ENCODE measurements at regions not wholly inside any gene's neighbourhood (a gene's known extent, or its start where the extent isn't known, plus 50 kb on each side); places are given as distances from the start of the nearest gene placed in this dataset.

DNA sequence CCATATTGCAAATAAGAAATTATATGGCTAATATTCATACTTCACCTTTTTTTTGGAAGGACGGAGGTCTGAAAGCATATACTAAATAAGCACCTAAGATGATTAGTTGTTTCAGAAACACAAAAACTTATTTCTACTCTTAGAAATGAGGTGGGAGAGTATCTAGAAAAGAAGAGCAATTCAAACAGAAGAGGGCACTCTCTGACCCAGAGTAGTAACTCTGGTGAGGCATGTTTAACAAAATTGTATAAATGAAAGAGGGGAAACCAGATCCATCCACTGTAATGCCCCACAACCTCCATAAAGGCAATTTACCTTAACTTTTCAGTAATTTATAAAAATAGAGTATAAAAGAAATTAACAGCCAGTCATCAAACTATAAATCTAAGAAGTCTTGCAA lies 669.6 kb upstream of the VRK2 start:
- no CpG with 5 or more reads among the region's 1 CpG for WGBS (ENCODE audit: insufficient coverage)
- no peak overlapping the region for H3K27ac ChIP-seq (ENCODE audit: low read length)
- H3K4me1 ChIP-seq (ENCODE audit: control insufficient read depth, insufficient read depth, low read length) = no peaks in the 10 kb centered on the region
- peak; percentile 5 for DNase-seq
- H3K27me3 ChIP-seq (ENCODE audit: control insufficient read depth, insufficient read depth, low read length) = no peaks in the 10 kb centered on the region
- no peak overlapping the region for H3K4me3 ChIP-seq (ENCODE audit: low read length)
- H3K36me3 ChIP-seq (ENCODE audit: control insufficient read depth, insufficient read depth, low read length) = no peaks in the 10 kb centered on the region
- no peaks in the 10 kb centered on the region for H3K9me3 ChIP-seq (replicated peaks; ENCODE audit: control insufficient read depth, low read depth, low read length)

DNA sequence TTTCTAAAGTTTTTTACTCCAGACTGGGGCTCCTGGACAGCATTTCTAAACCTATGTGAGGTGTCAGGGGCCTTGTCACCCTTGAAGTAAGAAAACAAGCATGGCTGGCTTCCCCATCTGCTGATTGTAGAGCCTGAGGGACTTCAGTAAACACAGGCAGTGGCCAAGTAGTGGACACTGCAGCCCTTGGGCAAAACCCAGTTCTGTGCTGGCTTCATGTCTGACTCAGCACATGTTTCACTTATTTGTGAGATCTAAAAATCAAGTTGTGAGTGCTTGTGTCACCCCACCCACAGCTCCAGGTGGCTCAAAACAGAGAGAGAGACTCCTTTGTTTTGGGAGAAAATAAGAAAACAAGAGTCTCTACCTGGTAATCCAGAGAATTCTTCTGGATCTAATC lies 660.3 kb upstream of the VRK2 start:
- no peaks in the 10 kb centered on the region for H3K36me3 ChIP-seq (ENCODE audit: control insufficient read depth, insufficient read depth, low read length)
- no peak overlapping the region for H3K27ac ChIP-seq (ENCODE audit: low read length)
- DNase-seq = no peak
- H3K4me3 ChIP-seq (ENCODE audit: low read length) = no peak overlapping the region
- H3K27me3 ChIP-seq (ENCODE audit: control insufficient read depth, insufficient read depth, low read length) = no peaks in the 10 kb centered on the region
- H3K9me3 ChIP-seq (replicated peaks; ENCODE audit: control insufficient read depth, low read depth, low read length) = peaks cover 6% of the 10 kb centered on the region
- H3K4me1 ChIP-seq (ENCODE audit: control insufficient read depth, insufficient read depth, low read length) = no peaks in the 10 kb centered on the region

DNA sequence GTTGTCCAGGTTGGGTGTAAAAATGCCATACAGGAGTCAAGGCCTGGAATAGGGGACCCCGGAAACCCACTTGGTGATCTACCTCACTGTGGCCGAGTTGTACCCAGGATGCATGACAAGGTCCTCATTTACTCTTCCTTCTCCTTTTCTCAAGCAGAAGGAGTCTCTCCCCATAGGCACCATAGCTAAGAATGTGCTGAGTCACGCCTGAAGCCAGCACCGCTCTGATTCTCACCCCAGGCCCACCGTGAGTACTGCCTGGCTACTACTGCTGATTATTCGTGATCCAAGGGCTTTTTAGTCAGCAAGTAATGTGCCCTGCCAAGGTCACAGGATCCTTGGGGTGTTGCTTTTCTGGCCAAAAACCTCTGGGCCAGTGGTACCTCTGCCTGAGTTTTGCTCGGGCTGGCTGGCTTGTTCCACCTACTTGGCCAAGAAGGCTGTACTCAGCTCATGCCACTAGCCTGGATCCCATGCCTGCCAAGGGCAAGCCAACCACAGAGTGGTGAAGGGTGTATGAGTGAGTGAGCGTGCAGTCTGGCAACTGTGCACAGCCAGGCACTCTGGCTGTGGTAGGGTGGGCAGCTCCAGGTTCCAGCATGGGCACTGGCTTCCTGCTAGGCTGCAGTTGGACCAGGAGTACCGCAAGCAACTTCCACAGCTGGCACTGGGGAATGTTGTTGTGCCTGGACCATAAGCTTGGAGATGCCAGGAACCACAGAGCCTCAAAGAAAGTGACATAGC lies 650.1 kb upstream of the VRK2 start:
- no peak for DNase-seq
- Histone ChIP-seq H3K4me1 (ENCODE audit: control insufficient read depth, insufficient read depth, low read length) (no peaks in the 10 kb centered on the region), H3K36me3 (ENCODE audit: control insufficient read depth, insufficient read depth, low read length) (no peaks in the 10 kb centered on the region), H3K27me3 (ENCODE audit: control insufficient read depth, insufficient read depth, low read length) (no peaks in the 10 kb centered on the region), H3K9me3 (replicated peaks; ENCODE audit: control insufficient read depth, low read depth, low read length) (no peaks in the 10 kb centered on the region), H3K27ac (ENCODE audit: low read length) (no peak overlapping the region), H3K4me3 (ENCODE audit: low read length) (no peak overlapping the region)
- WGBS (ENCODE audit: insufficient coverage) = 76% methylated on average over 8 of the region's 9 CpGs

DNA sequence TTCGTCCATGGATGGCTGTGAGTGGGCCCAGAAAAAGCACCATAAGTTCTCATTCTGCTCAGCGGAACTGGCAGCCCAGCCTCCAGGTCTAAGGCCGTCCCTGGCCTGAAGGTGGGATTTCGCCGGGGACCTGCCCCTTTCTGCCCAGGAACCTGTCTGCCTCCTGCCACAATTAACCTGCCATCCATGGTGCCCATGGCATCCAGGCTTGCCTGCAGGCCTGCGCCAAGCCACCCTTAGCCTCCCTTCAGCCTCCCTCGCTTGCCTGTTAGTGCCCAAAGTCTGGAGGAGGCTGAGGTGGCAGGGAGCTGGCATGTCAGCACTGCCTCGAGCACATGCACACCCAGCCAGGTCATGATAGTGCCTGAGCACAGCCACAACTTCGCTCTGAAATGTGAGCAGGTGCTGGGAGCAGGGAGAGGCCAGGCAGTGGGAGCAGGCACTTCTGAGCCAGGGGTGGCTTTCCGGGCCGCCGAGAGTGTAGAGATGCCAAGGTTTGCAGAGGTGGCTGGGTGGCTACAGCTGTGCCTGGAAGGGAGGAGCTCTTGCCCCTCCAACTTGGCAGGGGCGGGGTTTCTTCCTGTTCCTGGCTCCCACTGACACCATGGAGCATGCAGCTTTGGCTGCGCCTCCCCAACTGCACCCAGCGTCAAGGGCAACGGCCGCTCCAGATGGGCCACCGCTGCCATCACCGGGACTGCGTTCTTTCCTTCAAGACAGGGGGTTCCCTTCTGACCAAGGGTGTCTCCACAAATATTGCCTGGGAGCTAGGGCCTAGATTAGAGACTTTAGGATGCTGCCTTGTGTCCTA lies 648.9 kb upstream of the VRK2 start:
- Histone ChIP-seq H3K36me3 (ENCODE audit: control insufficient read depth, insufficient read depth, low read length) (no peaks in the 10 kb centered on the region), H3K27ac (ENCODE audit: low read length) (no peak overlapping the region), H3K27me3 (ENCODE audit: control insufficient read depth, insufficient read depth, low read length) (no peaks in the 10 kb centered on the region), H3K4me3 (ENCODE audit: low read length) (no peak overlapping the region), H3K4me1 (ENCODE audit: control insufficient read depth, insufficient read depth, low read length) (no peaks in the 10 kb centered on the region), H3K9me3 (replicated peaks; ENCODE audit: control insufficient read depth, low read depth, low read length) (no peaks in the 10 kb centered on the region)
- DNase-seq = no peak
- 85% methylated on average over 18 of the region's 20 CpGs for WGBS (ENCODE audit: insufficient coverage)

DNA sequence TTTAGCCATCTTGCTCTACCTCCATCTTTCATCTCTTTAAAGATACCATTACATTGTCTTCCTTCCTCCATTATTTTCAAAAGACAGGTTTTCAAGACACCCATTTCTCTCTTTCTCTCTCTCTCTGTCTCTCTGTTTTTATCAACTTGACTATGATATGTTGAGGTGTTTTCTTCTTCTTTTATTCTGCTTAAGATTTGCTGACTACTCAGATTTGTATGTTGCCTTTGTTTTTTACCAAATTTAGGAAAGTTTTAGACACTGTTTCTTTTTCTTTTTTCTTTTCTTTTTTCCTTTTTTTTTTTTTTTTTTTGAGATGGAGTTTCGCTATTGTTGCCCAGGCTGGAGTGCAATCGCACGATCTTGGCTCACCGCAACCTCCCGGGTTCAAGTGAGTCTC lies 647.5 kb upstream of the VRK2 start:
- WGBS (ENCODE audit: insufficient coverage) = 80% methylated on average over 2 of the region's 5 CpGs
- DNase-seq = no peak

DNA sequence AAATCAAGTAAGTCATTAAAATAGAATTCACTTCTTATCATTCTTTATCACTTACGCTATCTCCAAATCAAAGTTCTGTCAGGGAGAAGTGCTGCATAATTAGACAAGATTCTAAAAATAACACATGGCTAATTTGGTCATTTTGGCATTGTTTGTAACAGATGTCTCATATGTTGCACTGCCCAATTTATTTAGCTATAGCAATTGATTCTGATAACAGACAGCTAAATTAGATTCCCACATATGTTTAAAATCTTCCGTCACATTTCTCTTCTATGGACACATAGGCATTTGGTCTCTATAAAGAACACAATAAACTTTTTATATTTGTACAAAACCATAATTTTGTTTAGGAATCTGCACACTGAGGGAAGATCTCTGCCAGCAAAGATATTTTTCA lies 644.5 kb upstream of the VRK2 start:
- Histone ChIP-seq H3K4me3 (ENCODE audit: low read length) (no peak overlapping the region), H3K4me1 (ENCODE audit: control insufficient read depth, insufficient read depth, low read length) (no peaks in the 10 kb centered on the region), H3K27me3 (ENCODE audit: control insufficient read depth, insufficient read depth, low read length) (no peaks in the 10 kb centered on the region), H3K36me3 (ENCODE audit: control insufficient read depth, insufficient read depth, low read length) (no peaks in the 10 kb centered on the region), H3K9me3 (replicated peaks; ENCODE audit: control insufficient read depth, low read depth, low read length) (no peaks in the 10 kb centered on the region), H3K27ac (ENCODE audit: low read length) (no peak overlapping the region)
- DNase-seq = no peak
- no CpG with 5 or more reads among the region's 2 CpGs for WGBS (ENCODE audit: insufficient coverage)

More for the DNA sequence above, 647.5 kb upstream of the VRK2 start:
- H3K27ac ChIP-seq (ENCODE audit: low read length) = no peak overlapping the region
- H3K27me3 ChIP-seq (ENCODE audit: control insufficient read depth, insufficient read depth, low read length) = no peaks in the 10 kb centered on the region
- H3K4me3 ChIP-seq (ENCODE audit: low read length) = no peak overlapping the region
- H3K9me3 ChIP-seq (replicated peaks; ENCODE audit: control insufficient read depth, low read depth, low read length) = no peaks in the 10 kb centered on the region
- no peaks in the 10 kb centered on the region for H3K36me3 ChIP-seq (ENCODE audit: control insufficient read depth, insufficient read depth, low read length)
- H3K4me1 ChIP-seq (ENCODE audit: control insufficient read depth, insufficient read depth, low read length) = no peaks in the 10 kb centered on the region

DNA sequence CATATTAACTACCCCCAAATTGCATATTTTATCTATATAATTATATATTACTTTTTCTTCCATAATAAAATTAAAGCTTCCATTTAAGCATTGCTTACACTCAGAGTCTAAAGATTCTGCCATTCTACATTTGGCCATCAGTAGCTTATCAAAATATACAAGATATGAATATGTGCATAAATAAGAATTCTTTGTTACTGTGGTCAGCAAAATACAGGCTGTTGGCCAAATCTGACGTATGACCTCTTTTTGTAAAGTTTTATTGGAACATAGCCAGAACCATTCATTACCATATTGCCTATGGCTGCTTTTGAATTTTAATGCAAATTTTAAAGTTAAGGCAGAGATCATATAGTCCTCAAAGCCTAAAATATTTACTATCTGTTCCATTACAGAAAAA lies 643.9 kb upstream of the VRK2 start:
- H3K4me3 ChIP-seq (ENCODE audit: low read length) = no peak overlapping the region
- no peak for DNase-seq
- H3K9me3 ChIP-seq (replicated peaks; ENCODE audit: control insufficient read depth, low read depth, low read length) = no peaks in the 10 kb centered on the region
- no peaks in the 10 kb centered on the region for H3K27me3 ChIP-seq (ENCODE audit: control insufficient read depth, insufficient read depth, low read length)
- no peaks in the 10 kb centered on the region for H3K36me3 ChIP-seq (ENCODE audit: control insufficient read depth, insufficient read depth, low read length)
- H3K27ac ChIP-seq (ENCODE audit: low read length) = no peak overlapping the region
- no CpG with 5 or more reads among the region's 1 CpG for WGBS (ENCODE audit: insufficient coverage)
- H3K4me1 ChIP-seq (ENCODE audit: control insufficient read depth, insufficient read depth, low read length) = no peaks in the 10 kb centered on the region

DNA sequence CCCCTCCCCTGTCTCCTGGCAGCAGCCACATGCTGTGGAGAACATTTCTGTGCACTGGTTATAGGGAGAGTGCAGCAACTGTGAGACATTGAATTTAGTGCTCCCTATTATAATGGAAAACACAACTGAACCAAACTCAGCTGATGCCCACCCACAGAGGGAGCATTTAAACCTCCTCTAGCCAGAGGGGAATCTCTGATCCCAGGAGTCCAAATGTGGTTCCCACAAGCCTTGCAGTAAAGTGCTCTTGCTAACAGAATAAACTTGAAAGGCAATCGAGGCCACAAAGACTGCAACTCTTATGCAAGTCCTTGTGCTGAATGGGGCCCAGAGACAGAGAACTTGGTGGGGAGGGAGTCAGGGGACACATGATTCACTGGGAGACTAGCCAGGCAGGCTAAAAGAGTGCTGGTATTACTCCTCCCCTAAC lies 638.8 kb upstream of the VRK2 start:
- H3K27me3 ChIP-seq (ENCODE audit: control insufficient read depth, insufficient read depth, low read length) = no peaks in the 10 kb centered on the region
- H3K27ac ChIP-seq (ENCODE audit: low read length) = no peak overlapping the region
- WGBS (ENCODE audit: insufficient coverage) = 38% methylated on average over 1 of the region's 1 CpG
- H3K4me3 ChIP-seq (ENCODE audit: low read length) = no peak overlapping the region
- no peaks in the 10 kb centered on the region for H3K9me3 ChIP-seq (replicated peaks; ENCODE audit: control insufficient read depth, low read depth, low read length)
- no peaks in the 10 kb centered on the region for H3K4me1 ChIP-seq (ENCODE audit: control insufficient read depth, insufficient read depth, low read length)
- H3K36me3 ChIP-seq (ENCODE audit: control insufficient read depth, insufficient read depth, low read length) = no peaks in the 10 kb centered on the region
- no peak for DNase-seq

DNA sequence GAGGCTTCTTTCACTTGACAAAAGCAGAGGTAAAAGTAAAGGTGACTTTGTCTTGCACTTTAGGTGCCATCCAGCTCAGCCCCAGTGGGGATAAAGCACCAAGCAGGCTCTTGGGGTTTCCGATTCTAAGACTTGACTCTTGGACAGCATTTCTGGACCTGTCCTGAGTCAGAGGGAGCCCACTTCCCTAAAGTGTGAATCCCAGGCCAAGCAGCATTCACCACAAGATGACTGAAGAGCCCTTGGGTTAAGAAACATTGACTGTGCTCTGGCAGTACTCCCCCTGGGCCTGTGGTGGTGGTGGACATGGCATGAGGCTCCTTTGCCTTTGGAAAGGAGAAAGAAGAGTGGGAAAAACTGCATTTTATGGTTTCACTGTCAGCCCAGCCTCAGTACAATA lies 638.0 kb upstream of the VRK2 start:
- no peak for DNase-seq
- Histone ChIP-seq H3K4me1 (ENCODE audit: control insufficient read depth, insufficient read depth, low read length) (no peaks in the 10 kb centered on the region), H3K27ac (ENCODE audit: low read length) (no peak overlapping the region), H3K4me3 (ENCODE audit: low read length) (no peak overlapping the region), H3K36me3 (ENCODE audit: control insufficient read depth, insufficient read depth, low read length) (no peaks in the 10 kb centered on the region), H3K27me3 (ENCODE audit: control insufficient read depth, insufficient read depth, low read length) (no peaks in the 10 kb centered on the region), H3K9me3 (replicated peaks; ENCODE audit: control insufficient read depth, low read depth, low read length) (peaks cover 1% of the 10 kb centered on the region)
- WGBS (ENCODE audit: insufficient coverage) = no CpG with 5 or more reads among the region's 1 CpG

DNA sequence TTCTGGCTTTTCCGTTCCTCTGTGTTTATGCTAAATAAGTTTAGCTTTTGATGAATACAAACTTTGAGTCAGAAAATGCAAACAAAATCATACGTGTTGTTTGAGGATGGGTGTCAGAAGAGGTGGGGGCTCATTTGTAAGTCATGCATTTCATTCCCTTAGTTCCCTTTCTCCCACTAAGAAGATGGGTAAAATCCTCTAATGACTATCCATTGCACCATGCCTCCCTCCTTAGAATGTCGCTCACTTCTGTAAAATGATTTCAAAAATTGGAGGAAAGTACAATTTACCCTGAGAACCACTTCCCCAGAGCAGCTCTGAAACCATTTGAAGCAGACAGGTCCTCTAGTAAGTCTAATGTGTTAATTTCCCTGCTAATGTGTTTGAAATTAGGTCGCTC lies 629.6 kb upstream of the VRK2 start:
- no peak overlapping the region for H3K4me3 ChIP-seq (ENCODE audit: low read length)
- WGBS (ENCODE audit: insufficient coverage) = no CpG with 5 or more reads among the region's 4 CpGs
- no peak overlapping the region for H3K27ac ChIP-seq (ENCODE audit: low read length)
- no peaks in the 10 kb centered on the region for H3K4me1 ChIP-seq (ENCODE audit: control insufficient read depth, insufficient read depth, low read length)
- no peaks in the 10 kb centered on the region for H3K36me3 ChIP-seq (ENCODE audit: control insufficient read depth, insufficient read depth, low read length)
- H3K27me3 ChIP-seq (ENCODE audit: control insufficient read depth, insufficient read depth, low read length) = no peaks in the 10 kb centered on the region
- DNase-seq = no peak
- peaks cover 4% of the 10 kb centered on the region for H3K9me3 ChIP-seq (replicated peaks; ENCODE audit: control insufficient read depth, low read depth, low read length)

All from muscle of leg (tissue), 3 donors.